NCI-H774 (cell line): ENCODE measurements at regions not wholly inside any gene's neighbourhood (a gene's known extent, or its start where the extent isn't known, plus 50 kb on each side); places are given as distances from the start of the nearest gene placed in this dataset.
"Not testable (repeated sequence)": the region's sequence is repeated elsewhere in the genome, so short reads cannot be mapped to it uniquely, and the experiment has no call there.

Source experiments
- DNase-seq: peaks from one replicate; lab custom pipeline; 2025; lab: John Stamatoyannopoulos, UW

GRCh38 chr6:6483168-6483567 is 105.4 kb upstream of the LY86 start:
- DNase-seq, result no peak

GRCh38 chr6:6483733-6484132 is 104.8 kb upstream of the LY86 start:
- no peak for DNase-seq

- no peak for DNase-seq
Observed at GRCh38 chr6:6484681-6485080, 103.8 kb upstream of the LY86 start.

DNA sequence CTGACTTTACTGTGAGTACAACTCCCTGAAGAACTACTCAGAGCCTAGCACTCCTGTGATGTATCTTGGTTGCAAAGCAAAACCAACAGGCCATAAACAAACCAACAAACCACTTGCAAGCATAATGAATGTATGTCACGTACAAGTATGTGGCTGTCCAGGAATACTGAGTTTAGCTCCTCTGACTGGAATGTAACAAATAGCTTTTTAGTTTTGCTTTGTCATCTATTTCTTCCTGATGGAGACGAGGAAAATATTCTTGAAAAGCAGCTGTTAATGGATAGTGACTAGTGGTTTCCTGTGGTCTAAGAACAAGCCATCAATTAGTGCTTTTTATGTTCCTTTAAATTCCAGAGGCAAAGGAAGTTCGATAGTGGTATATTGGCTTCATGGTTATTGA is 101.9 kb upstream of the LY86 start:
- no peak for DNase-seq

DNA sequence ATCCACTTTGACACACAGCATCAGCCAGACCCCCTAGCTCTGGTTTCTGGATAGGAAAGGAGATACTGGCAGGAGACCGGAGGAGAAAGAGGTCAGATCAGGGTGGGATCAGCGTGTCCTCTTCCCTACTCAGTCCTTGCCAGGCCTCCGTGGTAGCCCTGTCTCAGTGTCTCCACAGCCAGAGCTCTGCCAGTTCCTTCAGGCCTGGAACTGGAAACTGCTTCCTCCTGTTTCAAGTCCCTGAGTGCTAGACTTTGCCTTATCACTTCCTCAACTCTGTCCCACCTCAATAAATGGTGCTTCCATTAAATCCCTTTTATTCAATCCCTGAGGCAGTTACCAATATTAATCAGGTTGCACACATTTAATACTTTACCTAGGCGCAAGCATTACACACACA is 96.8 kb upstream of the LY86 start:
- no peak for DNase-seq

- no peak for DNase-seq
Observed at GRCh38 chr6:6492675-6493074, 95.8 kb upstream of the LY86 start.

- DNase-seq, result not testable (repeated sequence)
Observed at GRCh38 chr6:6494139-6494538, 94.4 kb upstream of the LY86 start.

DNA sequence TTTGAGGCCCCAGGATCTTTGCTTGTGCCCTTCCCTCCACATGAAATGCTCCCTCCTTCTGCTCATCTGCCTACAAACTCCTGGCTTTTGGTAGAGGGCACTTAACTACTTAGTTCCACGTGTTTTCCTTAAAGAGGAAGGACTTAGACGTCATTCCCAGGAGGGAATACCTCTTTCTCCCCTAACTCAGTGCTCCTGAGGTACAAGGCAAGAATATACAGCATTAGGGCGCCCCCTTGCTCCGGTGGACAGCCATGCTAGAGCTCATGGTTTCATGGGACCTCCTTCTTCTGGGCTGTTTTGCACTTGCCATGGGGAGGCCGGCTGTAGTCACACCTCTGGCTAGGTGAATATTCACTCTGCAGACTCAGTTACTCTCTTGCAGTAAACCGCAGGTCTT is 93.8 kb upstream of the LY86 start:
- DNase-seq, result peak; percentile 52

GRCh38 chr6:6495851-6496250 is 92.7 kb upstream of the LY86 start:
- DNase-seq, result no peak

DNA sequence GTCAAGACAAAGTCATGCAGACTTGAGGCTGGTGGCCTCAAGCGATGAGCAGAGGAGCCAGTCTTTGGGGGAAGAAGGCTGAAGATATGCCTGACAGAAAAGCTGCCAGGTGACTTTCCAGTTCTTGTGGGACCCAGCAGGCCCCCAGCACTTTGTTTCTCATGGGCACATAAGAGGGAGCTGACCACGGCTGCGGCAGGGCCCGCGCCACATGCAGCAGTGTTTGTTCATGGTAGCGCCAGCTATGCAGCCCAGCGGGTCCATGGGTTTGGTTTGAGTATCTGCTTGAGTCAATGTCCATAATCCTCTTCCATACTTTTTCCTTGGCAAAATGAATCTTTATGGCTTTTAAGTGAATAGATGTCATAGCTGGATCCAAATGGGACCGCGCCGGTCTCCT is 91.0 kb upstream of the LY86 start:
- DNase-seq, result no peak

DNA sequence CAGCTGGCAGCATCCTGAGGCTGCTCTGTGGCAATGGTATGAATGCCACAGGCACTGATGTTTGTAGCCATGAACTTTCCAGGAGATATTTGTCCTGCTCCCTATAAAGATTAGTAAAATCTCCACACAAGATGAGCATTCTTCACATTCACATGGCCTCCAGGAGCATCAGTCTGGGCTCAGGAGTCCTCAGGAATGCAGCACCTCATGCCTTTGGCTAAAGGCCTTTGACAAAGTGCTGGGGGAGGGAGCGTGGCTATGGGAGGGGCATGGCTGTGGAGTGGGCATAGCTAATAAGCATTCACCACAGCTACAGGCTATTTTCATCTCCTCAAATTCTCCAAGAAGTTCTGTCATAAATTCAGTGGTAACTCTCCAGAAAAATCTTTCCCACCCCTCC is 90.5 kb upstream of the LY86 start:
- DNase-seq, result no peak

DNA sequence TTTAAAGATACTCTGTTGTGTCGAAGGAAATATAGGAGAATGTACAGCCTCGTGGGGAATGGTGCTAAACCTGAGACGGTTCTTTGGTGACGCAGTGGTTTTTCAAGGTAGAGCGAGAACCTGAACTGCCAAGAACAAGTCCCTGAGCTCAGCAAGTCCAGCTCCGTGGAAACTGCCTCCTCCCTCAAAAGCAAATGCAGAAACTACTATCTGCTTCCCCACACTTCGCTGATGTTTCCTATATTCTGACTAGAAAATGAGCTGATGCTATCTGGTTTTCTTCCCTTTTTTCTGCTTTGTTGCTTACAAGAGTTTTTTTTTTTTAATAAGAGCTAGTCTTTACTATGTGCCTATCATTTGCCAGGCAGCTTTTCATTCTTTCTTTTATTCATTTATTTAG is 85.3 kb upstream of the LY86 start:
- DNase-seq, result no peak

DNA sequence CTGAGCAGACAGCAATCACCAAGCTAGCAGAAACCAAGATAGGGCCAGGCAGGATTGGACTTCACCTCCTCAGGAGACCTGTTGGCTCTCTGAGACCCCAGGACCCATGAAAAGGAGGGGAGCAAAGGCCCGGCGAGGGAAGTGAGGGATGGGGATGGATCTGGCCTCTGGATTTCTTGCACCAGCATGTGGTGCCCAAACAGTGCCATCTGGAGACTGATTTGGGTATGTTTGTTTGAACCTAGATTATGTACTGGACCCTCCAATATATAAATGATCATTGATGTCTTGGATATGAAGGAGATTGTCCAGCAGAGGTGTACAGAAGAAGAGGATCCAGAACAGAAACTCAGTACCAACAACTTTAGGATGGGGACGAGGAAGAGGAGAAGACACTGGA is 83.4 kb upstream of the LY86 start:
- DNase-seq, result no peak

DNA sequence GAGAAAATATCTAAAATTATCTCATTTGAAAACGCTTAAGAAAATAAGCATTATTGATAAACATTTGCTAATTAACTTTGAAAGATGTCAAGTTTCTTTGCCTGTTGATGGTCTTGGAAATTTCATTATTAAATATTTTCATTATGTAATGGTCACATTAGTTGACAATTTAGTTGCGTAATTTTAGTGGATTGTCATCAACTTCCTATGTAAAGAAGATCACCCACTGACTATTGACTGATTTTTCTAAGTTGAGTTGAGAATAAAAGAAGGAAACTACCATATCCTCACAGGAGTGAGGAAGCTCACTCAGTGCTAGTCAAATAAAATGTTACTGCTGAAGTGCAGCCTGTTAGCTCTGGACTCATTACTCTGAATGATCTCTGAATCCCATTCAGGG is 79.9 kb upstream of the LY86 start:
- no peak for DNase-seq

GRCh38 chr6:6509284-6509683 is 79.2 kb upstream of the LY86 start:
- DNase-seq, result no peak

DNA sequence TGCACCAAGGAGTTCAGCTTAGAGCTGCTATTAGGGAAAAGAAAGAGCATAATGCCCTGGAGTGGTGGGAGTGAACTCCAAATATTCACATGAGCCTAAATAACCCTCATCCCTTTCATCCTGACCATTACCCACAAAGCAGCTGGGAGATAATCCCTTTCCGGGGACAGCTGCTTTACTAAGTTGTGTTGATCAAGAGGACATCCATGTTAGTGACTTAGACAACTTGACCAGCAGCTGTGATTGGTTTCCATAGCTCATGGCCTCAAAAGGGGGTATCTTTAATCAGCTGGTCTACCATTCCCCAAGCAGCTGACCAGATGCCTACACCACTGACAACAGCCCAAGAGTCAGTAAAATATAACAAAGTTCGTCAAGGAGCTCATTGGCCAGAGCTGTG is 75.8 kb upstream of the LY86 start:
- no peak for DNase-seq

DNA sequence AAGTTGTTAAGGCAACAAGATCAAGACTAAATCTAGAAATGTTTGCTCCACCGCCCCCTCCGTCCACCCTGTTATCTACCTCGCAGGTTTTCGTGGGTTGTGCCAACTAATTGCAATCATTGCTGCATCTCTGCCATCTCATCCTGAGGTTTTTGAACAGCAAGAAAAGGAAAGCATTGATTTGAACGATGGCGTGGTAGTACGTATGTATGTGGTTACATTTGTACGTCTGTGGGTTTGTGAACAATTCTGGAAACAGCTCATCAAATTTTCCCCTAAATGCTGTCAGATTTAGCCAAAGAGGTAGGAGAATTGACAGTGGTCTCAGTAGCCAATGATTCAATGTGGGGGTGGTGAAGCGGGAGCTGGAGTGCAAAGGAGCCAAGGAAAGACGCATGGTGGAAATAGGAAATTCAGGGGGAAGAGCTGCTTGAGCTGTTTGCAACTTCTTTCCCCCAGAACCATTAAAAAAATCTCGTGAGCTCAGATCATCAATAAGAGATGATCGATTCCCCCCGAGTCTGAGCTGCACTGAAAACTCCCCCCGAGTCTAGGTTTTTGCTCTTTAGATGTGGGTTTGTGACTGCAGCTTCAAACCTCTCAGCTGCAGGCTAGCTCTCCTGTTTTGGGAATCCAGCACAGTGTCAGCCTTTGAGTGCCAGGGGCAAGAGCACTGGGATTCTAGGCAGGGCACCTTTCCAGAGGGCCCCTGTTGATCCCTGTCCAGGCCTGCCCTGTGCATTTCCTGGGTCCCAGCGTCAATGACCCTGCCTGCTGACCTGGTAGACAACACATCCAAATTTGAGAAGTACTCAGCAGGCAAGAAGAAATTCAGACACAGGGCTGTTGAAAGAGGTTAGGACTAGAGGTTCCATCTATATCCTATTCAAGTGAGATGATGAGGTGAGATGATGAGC is 72.6 kb upstream of the LY86 start:
- DNase-seq, result no peak

- DNase-seq, result no peak
Observed at GRCh38 chr6:6516666-6517458, 71.7 kb upstream of the LY86 start.

DNA sequence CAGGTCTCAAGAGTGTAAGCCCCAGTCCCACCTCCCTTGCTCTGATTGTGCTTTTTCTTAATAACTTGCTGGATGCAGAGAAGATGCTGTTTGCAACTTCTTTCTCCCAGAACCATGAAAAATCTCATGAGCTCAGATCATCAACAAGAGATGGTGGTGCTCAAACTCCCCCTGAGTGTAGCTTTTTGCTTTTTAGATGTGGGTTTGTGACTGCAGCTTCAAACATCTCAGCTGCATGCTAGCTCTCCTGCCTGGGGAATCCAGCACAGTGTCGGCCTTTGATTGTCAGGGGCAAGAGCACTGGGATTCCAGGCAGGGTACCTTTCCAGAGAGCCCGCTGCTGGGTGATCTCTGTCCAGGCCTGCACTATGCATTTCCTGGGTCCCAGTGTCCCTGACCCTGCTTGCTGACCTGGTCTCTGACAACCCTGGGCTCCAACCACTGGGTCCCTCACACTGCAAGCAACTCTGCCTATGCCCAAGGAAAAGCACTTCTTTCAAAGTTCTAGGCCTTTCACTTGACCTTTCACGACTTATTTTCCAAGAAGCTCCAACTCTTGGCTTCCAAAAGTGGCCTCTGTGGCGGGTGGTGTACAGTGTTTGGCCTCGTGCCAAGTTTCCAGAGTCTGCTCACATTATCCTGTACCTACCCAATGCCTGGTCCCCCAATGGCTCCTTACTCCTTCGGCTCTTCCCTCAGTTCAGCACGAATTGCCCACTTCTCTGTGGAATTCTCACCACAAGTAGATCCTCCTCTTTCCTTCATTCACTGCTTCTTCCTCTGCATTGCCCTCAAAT is 69.7 kb upstream of the LY86 start:
- DNase-seq, result no peak

DNA sequence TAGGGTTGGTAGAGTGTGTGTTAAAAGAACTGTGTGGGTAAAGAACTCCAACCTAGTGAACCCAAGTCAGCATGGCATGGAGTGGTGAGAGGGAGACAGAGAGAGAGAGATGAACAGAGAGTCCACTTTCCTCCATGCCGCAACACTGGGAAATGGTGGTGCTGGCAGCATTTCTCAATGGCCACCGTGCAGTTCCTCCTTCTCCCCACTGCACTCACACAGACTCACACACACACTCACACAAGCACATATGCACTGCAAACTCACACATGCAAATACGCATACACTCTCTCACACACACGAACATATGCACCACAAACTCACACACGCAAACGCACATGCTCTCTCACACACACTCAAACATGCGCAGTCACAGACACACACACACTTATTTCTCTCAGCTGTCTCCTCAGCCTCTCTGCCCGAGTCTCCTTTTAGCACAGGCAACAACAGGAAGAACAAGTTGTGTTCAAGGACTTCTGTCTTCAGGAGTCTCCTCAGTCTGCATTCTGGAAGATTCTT is 66.5 kb upstream of the LY86 start:
- no peak for DNase-seq

GRCh38 chr6:6522709-6523108 is 65.8 kb upstream of the LY86 start:
- DNase-seq, result no peak

DNA sequence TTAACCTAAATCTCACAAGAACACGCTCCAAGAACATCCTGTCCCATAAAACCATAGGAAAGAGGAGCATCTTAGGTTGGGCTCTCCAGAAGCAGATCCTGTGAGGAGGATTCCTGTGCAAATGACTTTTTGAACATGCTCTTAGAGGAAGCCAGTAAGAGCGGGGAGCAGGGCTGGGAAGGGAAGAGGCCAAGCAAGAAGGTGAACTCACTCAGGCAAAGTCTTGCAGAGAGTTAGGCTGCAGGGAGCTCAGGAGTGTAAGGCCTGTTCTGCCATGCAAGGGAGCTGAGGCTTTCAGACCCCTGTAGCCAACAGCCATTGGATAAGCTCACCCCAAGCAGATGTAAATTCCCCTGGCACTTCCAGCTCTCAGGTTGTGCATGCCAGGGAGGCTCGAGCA is 63.6 kb upstream of the LY86 start:
- DNase-seq, result no peak
